GM18870 (cell line): ENCODE measurements at regions not wholly inside any gene's neighbourhood (a gene's known extent, or its start where the extent isn't known, plus 50 kb on each side); places are given as distances from the start of the nearest gene placed in this dataset.

Experiments used
- ATAC-seq: cut with Tn5 transposase; IDR thresholded peaks from one replicate; pipeline ENCODE4 v1.9.1; 2021; ENCODE audit warnings: moderate library complexity; ENCODE audit not compliant: unreplicated experiment

GRCh38 chr2:5111581-5111980 is 580.6 kb upstream of the SOX11 start:
- no peak for ATAC-seq

DNA sequence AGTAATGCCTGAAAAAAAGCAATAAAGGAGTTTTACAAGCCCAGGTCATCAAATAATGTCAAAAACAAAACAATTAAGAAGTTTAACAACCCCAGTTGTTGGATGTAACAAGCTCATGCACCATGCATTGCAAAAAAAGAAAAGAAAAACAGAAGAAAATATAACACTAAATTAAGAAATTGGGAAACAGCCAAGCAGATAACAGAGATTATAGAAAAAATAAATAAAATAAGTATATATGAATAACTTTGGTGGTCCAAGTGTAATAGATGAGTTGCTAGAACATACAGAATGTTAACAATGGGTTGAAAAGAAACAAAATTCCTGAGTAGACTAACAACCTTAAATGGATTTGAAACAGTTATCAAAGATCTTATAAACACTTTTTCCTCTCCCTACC is 573.1 kb upstream of the SOX11 start:
- ATAC-seq, result no peak

GRCh38 chr2:5121121-5121520 is 571.1 kb upstream of the SOX11 start:
- ATAC-seq, result no peak

DNA sequence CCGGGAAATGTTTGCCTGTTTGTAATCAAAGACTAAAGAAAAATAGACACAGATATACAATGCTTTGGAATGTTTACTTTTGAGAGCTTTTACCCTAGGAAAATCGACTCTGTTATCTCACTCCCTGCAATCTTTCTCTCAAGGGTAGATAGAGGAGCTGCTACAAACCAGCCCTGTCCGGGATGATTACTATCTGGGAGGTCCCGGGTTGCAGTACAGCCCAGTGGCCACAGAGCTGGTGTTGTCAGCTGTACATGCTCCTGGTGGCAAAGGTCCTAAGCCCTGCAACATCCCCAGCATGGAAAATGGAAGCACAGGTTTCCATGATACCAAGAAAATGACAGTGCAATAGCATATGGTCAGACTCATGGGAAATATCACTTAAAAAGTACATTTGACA is 570.5 kb upstream of the SOX11 start:
- ATAC-seq, result no peak

DNA sequence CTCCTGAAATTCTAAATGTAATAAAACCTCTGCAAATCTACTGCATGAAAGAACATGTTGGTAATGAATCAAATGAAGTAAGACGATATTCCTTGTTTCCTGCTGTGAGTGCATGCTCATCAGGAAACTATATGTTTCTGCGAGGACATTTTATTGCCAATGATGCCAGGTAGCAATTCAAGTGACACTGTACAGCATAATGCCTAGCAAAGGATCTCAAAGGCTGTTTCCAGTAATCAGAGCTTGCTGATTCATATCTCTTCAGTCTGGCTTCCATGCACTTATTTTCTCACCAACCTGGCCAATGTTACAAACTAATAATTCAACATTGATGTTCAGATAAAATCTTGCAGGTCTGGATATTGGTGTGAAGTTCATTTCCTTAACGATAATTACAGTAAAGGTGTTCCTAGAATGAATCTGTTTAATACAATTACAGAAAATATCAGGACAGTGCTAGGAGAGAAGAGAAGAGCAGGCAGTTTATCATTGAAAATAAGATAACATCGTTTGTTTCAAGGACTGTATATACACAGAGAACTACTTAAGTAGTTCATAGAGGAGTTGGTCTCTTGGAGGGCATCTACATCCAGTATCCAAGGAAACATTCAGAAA is 568.5 kb upstream of the SOX11 start:
- no peak for ATAC-seq

- ATAC-seq, result no peak
Measured at GRCh38 chr2:5125017-5125730, 567.0 kb upstream of the SOX11 start.

DNA sequence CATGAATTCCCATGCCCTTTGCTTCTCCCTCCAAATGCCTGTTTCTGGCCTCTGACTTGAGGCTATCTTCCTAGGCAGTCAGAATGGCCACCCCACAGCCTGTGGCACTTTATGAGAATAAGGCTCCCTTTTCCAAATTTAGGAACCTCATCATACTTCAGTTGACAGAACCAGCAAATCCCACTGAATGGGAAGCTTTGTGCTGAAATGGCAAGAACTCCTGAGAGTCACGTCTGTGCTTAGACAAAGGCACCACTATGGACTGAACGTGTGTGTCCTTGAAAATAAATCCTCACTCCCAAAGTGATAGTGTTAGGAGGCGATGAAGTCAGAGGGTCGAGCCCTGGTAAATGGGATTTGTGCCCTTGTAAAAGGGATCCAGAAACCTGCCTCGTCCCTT is 559.9 kb upstream of the SOX11 start:
- no peak for ATAC-seq

DNA sequence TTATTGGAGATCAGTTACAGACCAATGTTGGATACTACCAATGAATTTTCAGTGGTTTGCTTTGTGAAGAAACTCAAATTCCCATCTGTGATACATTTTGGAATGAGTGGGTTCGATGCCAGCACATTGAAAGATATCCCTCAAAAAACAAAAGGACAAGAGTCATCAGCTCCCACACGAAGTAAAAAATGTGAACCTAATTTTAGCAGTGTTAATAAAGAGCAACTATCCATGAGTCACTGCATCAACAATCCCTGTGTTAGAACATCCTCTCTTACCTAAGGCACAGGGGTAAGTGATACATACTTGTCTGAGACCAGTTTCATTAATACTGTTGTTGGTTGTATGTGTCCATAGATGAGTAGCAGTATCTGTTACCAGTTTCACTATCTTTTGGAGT is 551.8 kb upstream of the SOX11 start:
- ATAC-seq, result no peak

- no peak for ATAC-seq
Measured at GRCh38 chr2:5144159-5144558, 548.0 kb upstream of the SOX11 start.

GRCh38 chr2:5145053-5145452 is 547.1 kb upstream of the SOX11 start:
- ATAC-seq, result no peak

DNA sequence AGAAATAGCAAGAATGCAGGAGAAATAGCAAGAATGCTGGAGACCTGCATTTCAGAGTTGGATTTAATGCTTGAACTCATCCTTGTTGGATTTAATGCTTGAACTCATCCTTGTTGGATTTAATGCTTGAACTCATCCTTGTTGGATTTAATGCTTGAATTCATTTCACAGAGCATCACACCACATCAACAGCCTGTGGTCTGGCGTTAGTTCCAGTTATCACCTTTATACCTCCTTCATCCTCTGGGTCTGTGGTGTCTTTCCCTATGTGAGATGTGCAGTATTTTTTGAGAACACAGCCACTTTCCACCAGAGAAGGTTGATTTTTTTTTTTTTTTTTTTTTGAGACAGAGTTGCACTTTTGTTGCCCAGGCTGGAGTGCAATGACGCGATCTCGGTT is 546.4 kb upstream of the SOX11 start:
- ATAC-seq, result no peak

DNA sequence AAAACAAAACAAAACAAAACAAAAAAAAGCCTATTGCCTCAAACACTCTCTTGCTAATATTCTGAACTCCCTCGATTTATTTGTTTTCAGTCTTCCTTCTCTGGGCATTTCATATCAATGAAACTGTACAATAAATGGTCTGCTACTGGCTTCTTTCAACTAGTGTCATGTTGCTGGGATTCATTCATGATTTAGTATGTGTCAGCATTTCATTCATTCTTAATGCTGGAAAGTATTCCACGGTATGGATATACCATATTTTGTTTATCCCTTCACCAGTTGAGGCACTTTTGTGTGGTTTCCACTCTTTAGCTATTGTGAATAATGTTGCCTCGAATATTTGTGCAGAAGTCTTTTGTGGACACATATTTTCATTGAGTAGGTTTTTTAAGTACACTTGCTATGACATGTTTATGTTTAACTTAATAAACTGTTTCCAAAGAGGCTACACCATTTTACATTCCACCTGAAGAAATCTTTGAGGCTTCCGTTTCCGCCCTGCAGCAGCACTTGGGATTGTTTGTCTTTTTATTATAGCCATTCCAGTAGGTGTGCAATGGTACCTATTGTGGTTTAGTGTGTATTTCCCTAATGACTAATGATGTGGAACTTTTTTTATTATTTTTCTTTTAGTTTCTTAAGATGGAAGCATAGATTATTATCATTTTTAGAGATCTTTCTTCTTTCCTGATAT is 543.6 kb upstream of the SOX11 start:
- ATAC-seq, result no peak

- ATAC-seq, result no peak
Measured at GRCh38 chr2:5150871-5151270, 541.3 kb upstream of the SOX11 start.

DNA sequence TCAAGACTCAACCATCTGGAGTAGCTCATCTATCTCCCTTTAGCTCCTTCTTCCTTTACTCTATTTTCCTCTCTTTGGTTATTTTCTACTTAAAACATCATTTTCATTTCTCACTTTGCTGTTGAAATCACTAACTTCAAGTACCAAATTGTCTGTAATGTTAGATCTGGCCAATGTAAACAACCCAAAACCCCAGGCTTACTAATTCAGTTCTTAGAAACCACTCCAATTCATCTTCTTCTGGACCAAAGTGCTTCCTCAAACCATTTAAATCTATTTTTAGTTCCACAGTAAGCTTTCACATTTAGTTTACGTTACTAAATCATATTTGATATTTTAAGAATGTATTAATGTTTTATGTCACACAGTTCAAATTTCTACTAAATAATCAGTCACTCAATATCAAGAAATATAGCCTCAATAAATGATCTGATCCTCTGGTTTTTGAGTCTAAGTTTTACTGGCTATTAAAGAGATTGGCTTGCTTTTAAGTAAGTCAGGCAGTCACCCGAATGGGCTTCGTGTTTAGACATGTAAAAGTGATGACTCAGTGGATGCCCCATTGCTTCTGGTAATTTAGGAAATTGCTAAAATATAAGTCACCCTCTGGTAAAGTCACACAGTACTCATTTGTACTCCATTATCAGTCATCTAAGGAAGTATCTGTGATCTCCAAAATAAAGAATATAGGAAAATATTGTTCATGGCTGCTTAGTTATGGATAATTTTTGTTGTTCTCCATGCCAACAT is 527.2 kb upstream of the SOX11 start:
- ATAC-seq, result no peak

- no peak for ATAC-seq
Measured at GRCh38 chr2:5172923-5173322, 519.3 kb upstream of the SOX11 start.

- no peak for ATAC-seq
Measured at GRCh38 chr2:5173876-5174535, 518.2 kb upstream of the SOX11 start.

DNA sequence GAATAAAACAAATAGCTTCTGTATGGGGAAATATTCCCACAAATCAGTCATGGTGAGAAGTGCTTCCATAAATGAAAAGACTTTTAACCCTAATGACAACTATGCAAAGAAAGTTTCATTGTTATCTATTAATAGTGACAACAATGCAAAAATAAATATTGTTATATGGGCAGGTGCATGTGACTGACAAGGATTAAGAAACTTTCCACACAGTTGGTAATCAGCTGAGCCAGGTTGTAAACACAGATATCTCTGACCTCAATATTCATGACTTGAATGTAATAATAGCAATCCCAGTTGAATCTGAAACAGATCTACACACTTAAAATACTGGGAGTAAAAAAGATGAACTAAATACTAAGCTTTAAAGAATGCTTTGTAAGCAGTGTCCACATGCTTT is 517.0 kb upstream of the SOX11 start:
- ATAC-seq, result no peak

GRCh38 chr2:5176764-5177163 is 515.4 kb upstream of the SOX11 start:
- ATAC-seq, result no peak

DNA sequence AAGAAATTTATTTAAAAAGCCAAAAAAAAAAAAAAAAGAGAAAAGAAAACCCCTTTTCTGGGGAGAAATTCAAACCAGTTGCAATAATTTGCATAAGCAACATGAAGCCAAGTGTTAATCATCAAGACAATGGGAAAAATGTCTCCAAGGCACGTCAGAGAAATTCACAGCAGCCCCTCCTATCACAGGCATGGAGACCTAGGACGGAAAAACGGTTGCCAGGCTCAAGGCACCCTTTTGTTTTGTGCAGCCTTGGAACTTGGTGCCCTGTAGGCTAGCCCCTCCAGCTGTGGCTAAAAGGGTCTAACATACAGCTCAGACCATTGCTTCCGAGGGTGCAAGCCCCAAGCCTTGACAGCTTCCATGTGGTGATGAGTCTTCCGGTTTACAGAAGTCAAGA is 509.2 kb upstream of the SOX11 start:
- ATAC-seq, result no peak

DNA sequence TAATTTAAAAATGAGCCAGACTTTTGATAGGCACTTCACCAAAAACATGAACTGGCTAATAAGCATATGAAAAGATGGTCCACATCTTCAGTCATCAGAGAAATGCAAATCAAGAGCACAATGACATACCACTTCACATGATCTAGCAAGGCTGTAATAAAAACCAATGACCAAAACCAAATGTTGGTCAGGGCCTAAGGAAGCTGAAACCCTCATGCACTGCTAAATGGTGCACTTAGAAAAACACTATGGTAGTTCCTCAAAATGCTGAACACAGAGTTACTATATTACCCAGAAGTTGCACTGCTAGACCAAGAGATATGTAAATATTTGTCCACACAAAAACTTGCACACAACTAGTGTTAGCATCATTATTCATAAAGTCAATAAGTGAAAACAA is 504.9 kb upstream of the SOX11 start:
- ATAC-seq, result no peak

- ATAC-seq, result no peak
Measured at GRCh38 chr2:5188636-5189035, 503.5 kb upstream of the SOX11 start.
